ENCODE measurements at regions not wholly inside any gene's neighbourhood (a gene's known extent, or its start where the extent isn't known, plus 50 kb on each side); places are given as distances from the start of the nearest gene placed in this dataset.

DNA sequence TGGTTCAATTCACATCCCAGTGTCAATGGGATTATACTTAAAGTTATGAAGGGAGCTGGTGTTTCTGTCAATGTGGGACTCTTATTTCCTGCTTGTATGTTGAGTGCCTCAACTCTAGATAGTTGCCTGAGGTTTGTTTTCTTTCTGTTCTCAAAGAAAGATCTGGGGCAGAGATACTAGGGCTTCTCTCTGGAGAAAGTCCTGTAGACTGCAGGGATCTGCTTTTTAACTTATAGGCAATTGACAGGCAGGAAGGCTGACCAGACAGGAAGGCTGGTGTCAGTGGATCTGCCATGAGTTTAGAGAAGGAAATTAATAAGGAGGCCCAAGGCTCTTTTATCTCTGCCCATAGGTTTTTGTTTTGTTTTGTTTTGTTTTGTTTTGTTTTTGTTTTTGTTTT lies 64.0 kb upstream of the PRKX start:
- H3K9me1 ChIP-seq (ENCODE audit: insufficient read depth, low read length), result no peaks in the 10 kb centered on the region
- H2BK15ac ChIP-seq (ENCODE audit: low read depth, low read length), result no peak overlapping the region
- H2BK5ac ChIP-seq (ENCODE audit: low read depth, low read length, poor library complexity, severe bottlenecking), result no peak overlapping the region
- no TSS peak for BruUV-seq (replicated peaks)
- ATAC-seq (ENCODE audit: low read depth) (no peak), DNase-seq (no peak)
- no peak overlapping the region for H3K4me2 ChIP-seq (ENCODE audit: low read depth, low read length)
- H3K27me3 ChIP-seq (ENCODE audit: control insufficient read depth, insufficient read depth, low read length), result no peaks in the 10 kb centered on the region
- ChIA-PET CTCF (no interaction called here), POLR2A (ENCODE audit: unreplicated experiment) (no interaction called here)
- TF ChIP-seq SMC3 (IDR thresholded peaks at IDR 0.05; ENCODE audit: low read depth, low read length) (no peak), FOS (IDR thresholded peaks at IDR 0.05; ENCODE audit: low read depth, low read length) (no peak), NFE2L2 (IDR thresholded peaks at IDR 0.05; ENCODE audit: low read depth, low read length) (no peak), BHLHE40 (IDR thresholded peaks at IDR 0.05; ENCODE audit: low read depth, low read length) (no peak), RFX5 (IDR thresholded peaks at IDR 0.05; ENCODE audit: low read depth, low read length) (no peak), CTCF (conservative IDR thresholded peaks at IDR 0.05; ENCODE audit: low read depth, low read length) (no peak), CEBPB (IDR thresholded peaks at IDR 0.05; ENCODE audit: low read depth, low read length) (no peak), POLR2A (IDR thresholded peaks at IDR 0.05; ENCODE audit: low read depth, low read length) (no peak), USF2 (IDR thresholded peaks at IDR 0.05; ENCODE audit: low read depth, low read length) (no peak), CHD1 (IDR thresholded peaks at IDR 0.05; ENCODE audit: low read depth, low read length) (no peak), RAD21 (IDR thresholded peaks at IDR 0.05; ENCODE audit: low read length) (no peak), RCOR1 (IDR thresholded peaks at IDR 0.05; ENCODE audit: insufficient replicate concordance, low read length) (no peak), ELK1 (IDR thresholded peaks at IDR 0.05; ENCODE audit: borderline replicate concordance, low read depth, low read length) (no peak), MAFK (IDR thresholded peaks at IDR 0.05; ENCODE audit: low read depth, low read length) (no peak), MXI1 (IDR thresholded peaks at IDR 0.05; ENCODE audit: borderline replicate concordance, low read depth, low read length) (no peak), MAZ (IDR thresholded peaks at IDR 0.05; ENCODE audit: borderline replicate concordance, low read depth, low read length) (no peak)
- H4K5ac ChIP-seq (ENCODE audit: low read depth, low read length), result no peak overlapping the region
- H3K27ac ChIP-seq (ENCODE audit: insufficient read depth, low read length), result no peak overlapping the region
- no peak overlapping the region for H3K4ac ChIP-seq (ENCODE audit: low read depth, low read length)
- no peak overlapping the region for H4K91ac ChIP-seq (ENCODE audit: insufficient read depth, low read depth, low read length)
- in situ Hi-C loops (cut with MboI; ENCODE audit: low sequenced_read_pairs) (no loop called here), dilution Hi-C loops (cut with HindIII; ENCODE audit: low sequenced_read_pairs, unreplicated experiment) (no loop called here), intact Hi-C loops (cut with micrococcal nuclease) (no loop called here)
- no peak overlapping the region for H2BK20ac ChIP-seq (ENCODE audit: low read depth, low read length)
- no peak overlapping the region for H2BK120ac ChIP-seq (ENCODE audit: low read depth, low read length)
- no peak overlapping the region for H2AK5ac ChIP-seq (ENCODE audit: low read depth, low read length)
- no peak overlapping the region for H2AFZ ChIP-seq (replicated peaks; ENCODE audit: low read length, poor library complexity)
- H3K79me1 ChIP-seq (ENCODE audit: low read depth in 1 of 2, low read length in 2 of 2), result no peaks in the 10 kb centered on the region
- H4K8ac ChIP-seq (ENCODE audit: low read depth in 2 of 2, low read length in 2 of 2), result no peak overlapping the region
- no peak overlapping the region for H3K14ac ChIP-seq (replicated peaks; ENCODE audit: low read depth, low read length)
- no peaks in the 10 kb centered on the region for H3K4me1 ChIP-seq (ENCODE audit: control insufficient read depth, insufficient read depth, low read length)
- no peaks in the 10 kb centered on the region for H3K36me3 ChIP-seq (ENCODE audit: control insufficient read depth, insufficient read depth, low read length)
- H3K4me3 ChIP-seq (ENCODE audit: insufficient read depth, low read depth, low read length), result no peak overlapping the region
- no peak overlapping the region for H2AK9ac ChIP-seq (replicated peaks; ENCODE audit: low read depth, low read length, poor library complexity)
- H4K20me1 ChIP-seq (ENCODE audit: insufficient read depth, low read length), result no peaks in the 10 kb centered on the region
- H3K18ac ChIP-seq (ENCODE audit: low read depth, low read length), result no peak overlapping the region
- no peak overlapping the region for H3K9ac ChIP-seq (ENCODE audit: low read depth, low read length)
- H3K9me3 ChIP-seq (ENCODE audit: control insufficient read depth, insufficient read depth, low read length), result no peaks in the 10 kb centered on the region
- no peak overlapping the region for H3K56ac ChIP-seq (ENCODE audit: extremely low read depth, insufficient read depth, low read length)
- no peak overlapping the region for H3K23ac ChIP-seq (ENCODE audit: low read depth, low read length)

Data from IMR-90 (cell line).